Endothelial cell of umbilical vein (primary cell): ENCODE measurements at regions not wholly inside any gene's neighbourhood (a gene's known extent, or its start where the extent isn't known, plus 50 kb on each side); places are given as distances from the start of the nearest gene placed in this dataset.

ENCODE experiments used
- BruUV-seq: library from RNA; stranded (reverse); fragments of 400-500 nt; replicated peaks from 2 replicates; lab custom pipeline; 2021; lab: Mats Ljungman, UMichigan
- CTCF ChIA-PET: fragments of 300-600, 350-600 bp; sonication (Branson Sonifier 250); formaldehyde crosslinking; loops from one replicate; lab custom pipeline; 2021; ENCODE audit warnings: antibody characterized with exemption, inconsistent platforms; lab: Charles Lee
- POLR2A ChIA-PET: fragments of 300-600, 350-600 bp; sonication (Branson Sonifier 250); formaldehyde crosslinking; loops from one replicate; lab custom pipeline; 2021; ENCODE audit warnings: antibody characterized with exemption, inconsistent platforms; lab: Charles Lee
- DNase-seq: peaks from one replicate; pipeline ENCODE4 v3.0.0-alpha.2; 2011; ENCODE audit warnings: low read depth, low spot score
- FAIRE-seq: peaks from 2 replicates; lab custom pipeline; 2011; peaks lifted over from hg19 to GRCh38; lab: Jason Lieb, UNC
- H2AFZ ChIP-seq: 2 replicates; pipeline ENCODE4 v1.6.0; 2012; ENCODE audit warnings: low read depth, low read length, control low read depth, inconsistent platforms
- H3K27ac ChIP-seq: 2 replicates; pipeline ENCODE4 v1.5.1; 2011; ENCODE audit warnings: low read depth, mild to moderate bottlenecking, control low read depth, low read length, moderate library complexity; ENCODE audit not compliant: insufficient read depth
- H3K27me3 ChIP-seq, 2 experiments: 2 replicates each; pipeline versions ENCODE4 v1.6.0 to v1.6.1; 2011; ENCODE audit warnings: low read length in 2 of 2, mixed read lengths in 1 of 2; ENCODE audit not compliant: control insufficient read depth in 2 of 2, insufficient read depth in 2 of 2
- H3K36me3 ChIP-seq, 2 experiments: 2 replicates in 1 of 2; 3 replicates in 1 of 2; pipeline ENCODE4 v1.5.1; 2011; ENCODE audit warnings: low read length in 2 of 2, mild to moderate bottlenecking in 1 of 2, moderate library complexity in 1 of 2; ENCODE audit not compliant: control insufficient read depth in 2 of 2, insufficient read depth in 2 of 2; ENCODE audit errors: extremely low read depth in 1 of 2
- H3K4me1 ChIP-seq: 3 replicates; pipeline ENCODE4 v1.5.1; 2011; ENCODE audit warnings: mild to moderate bottlenecking, low read length; ENCODE audit not compliant: control insufficient read depth, insufficient read depth; ENCODE audit errors: extremely low read depth
- H3K4me2 ChIP-seq: 2 replicates; pipeline ENCODE4 v1.6.1; 2011; ENCODE audit warnings: low read length, control low read depth, mixed read lengths; ENCODE audit not compliant: insufficient read depth
- H3K4me3 ChIP-seq, 3 experiments: fragments of 200-600 bp in 1 of 3; sonication (generic), shearing (Covaris generic) in 1 of 3; replicated peaks in 1 of 3; 2 replicates each; pipeline ENCODE4 v1.5.1; 2011 to 2016; ENCODE audit warnings: control low read depth in 3 of 3, low read length in 3 of 3, mild to moderate bottlenecking in 2 of 3, inconsistent platforms in 1 of 3, low read depth in 1 of 3, moderate library complexity in 1 of 3; ENCODE audit not compliant: insufficient read depth in 1 of 3
- H3K79me2 ChIP-seq: 2 replicates; pipeline ENCODE4 v1.6.0; 2012; ENCODE audit warnings: low read length, inconsistent platforms; ENCODE audit not compliant: control insufficient read depth, insufficient read depth
- H3K9ac ChIP-seq: replicated peaks from 2 replicates; pipeline ENCODE3; 2011; ENCODE audit warnings: low read length, control low read depth; ENCODE audit not compliant: insufficient read depth; ENCODE audit errors: extremely low read depth
- H3K9me1 ChIP-seq: replicated peaks from 3 replicates; pipeline ENCODE4 v1.6.0; 2011; ENCODE audit warnings: mild to moderate bottlenecking, low read length; ENCODE audit not compliant: control insufficient read depth, insufficient read depth; ENCODE audit errors: extremely low read depth
- H3K9me3 ChIP-seq: replicated peaks from 2 replicates; pipeline ENCODE4 v1.5.1; 2012; ENCODE audit warnings: low read length, inconsistent platforms; ENCODE audit not compliant: control insufficient read depth, insufficient read depth
- H4K20me1 ChIP-seq: replicated peaks from 2 replicates; pipeline ENCODE3; 2011; ENCODE audit warnings: mild to moderate bottlenecking, low read length; ENCODE audit not compliant: control insufficient read depth, insufficient read depth; ENCODE audit errors: extremely low read depth
- FOS ChIP-seq: IDR thresholded peaks from 2 replicates; pipeline ENCODE4 v1.6.1; 2011; ENCODE audit warnings: mild to moderate bottlenecking, low read length, moderate library complexity, borderline replicate concordance; ENCODE audit not compliant: insufficient read depth
- GATA2 ChIP-seq: IDR thresholded peaks from 2 replicates; pipeline ENCODE4 v1.7.0; 2011; ENCODE audit warnings: low read depth, mild to moderate bottlenecking, moderate library complexity, mixed read lengths, low read length; ENCODE audit not compliant: insufficient read length, insufficient read depth
- MYC ChIP-seq: IDR thresholded peaks from one replicate; pipeline ENCODE4 v1.6.1; 2011; ENCODE audit warnings: mild to moderate bottlenecking, low read depth, low read length
- POLR2A ChIP-seq: IDR thresholded peaks from 2 replicates; pipeline ENCODE4 v1.6.1; 2012; ENCODE audit warnings: low read depth, mild to moderate bottlenecking, control low read depth, low read length
- POLR2AphosphoS5 ChIP-seq: IDR thresholded peaks from 2 replicates; pipeline ENCODE4 v1.6.1; 2012; ENCODE audit warnings: low read depth, mild to moderate bottlenecking, control low read depth, low read length, moderate library complexity; ENCODE audit not compliant: insufficient read depth
- dilution Hi-C: fragments of 300-500 bp; cut with MboI; formaldehyde crosslinking; loops from one replicate; pipeline ENCODE4 v1.15.0; 2019; ENCODE audit warnings: low sequenced_read_pairs; ENCODE audit not compliant: extremely low pct_ligation_motif_present
- intact Hi-C: fragments of 100-400 bp; cut with micrococcal nuclease; formaldehyde crosslinking; loops from one replicate; pipeline ENCODE4 v1.10.0; 2022
- TF ChIP-seq, protein P1 (sequence below): IDR thresholded peaks from 2 replicates; pipeline ENCODE4 v1.6.1; 2011; ENCODE audit not compliant: insufficient read depth, insufficient read length
- TF ChIP-seq, protein P2 (sequence below), 2 donors: IDR thresholded peaks; 1 replicate in 1 of 2; 2 replicates in 1 of 2; pipeline ENCODE4 v1.5.1; 2011; ENCODE audit warnings: low read length in 2 of 2, mild to moderate bottlenecking in 2 of 2, moderate library complexity in 2 of 2, control low read depth in 1 of 2, inconsistent platforms in 1 of 2, low read depth in 1 of 2; ENCODE audit not compliant: insufficient read depth in 1 of 2; ENCODE audit errors: extremely low read depth in 1 of 2

DNA sequence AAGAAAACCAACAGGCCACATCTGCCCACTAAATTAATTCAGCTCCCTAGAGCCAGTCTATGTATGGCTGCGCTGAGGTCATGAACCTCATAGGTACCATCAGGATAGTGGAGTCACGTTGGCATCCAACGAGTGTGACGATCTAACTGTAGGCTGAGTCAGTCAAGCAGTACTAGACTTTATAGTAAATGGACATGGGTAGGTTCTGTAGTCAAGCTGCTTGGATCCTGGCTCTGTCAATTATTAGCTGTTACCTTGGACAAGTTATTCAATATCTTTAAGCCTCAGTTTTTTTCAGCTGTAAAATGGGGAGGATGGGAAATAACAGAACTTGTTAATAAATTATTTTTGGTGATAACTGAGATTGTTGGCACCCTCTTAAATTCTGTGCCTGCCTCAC is 432.4 kb upstream of the RASGEF1B start:
- Histone ChIP-seq H3K9me3 (no peaks in the 10 kb centered on the region), H3K9ac (no peak overlapping the region), H3K9me1 (no peaks in the 10 kb centered on the region), H3K36me3 (no peaks in the 10 kb centered on the region), H3K79me2 (no peaks in the 10 kb centered on the region), H2AFZ (no peak overlapping the region), H4K20me1 (no peaks in the 10 kb centered on the region), H3K4me2 (no peak overlapping the region), H3K27me3 (no peaks in the 10 kb centered on the region), H3K4me1 (no peaks in the 10 kb centered on the region), H3K4me3 (no peak overlapping the region), H3K27ac (no peak overlapping the region)
- dilution Hi-C loops = no loop called here
- CTCF ChIA-PET = interaction anchor here (1.5 kb wide), 1 partner anchor 10 kb away, joined by 3 read pairs; no protein-coding TSS in a partner anchor
- POLR2A ChIA-PET = no interaction called here
- no TSS peak for BruUV-seq
- no peak for DNase-seq
- TF ChIP-seq MYC (no peak), POLR2AphosphoS5 (no peak), POLR2A (no peak), GATA2 (no peak), FOS (no peak)
- TF ChIP-seq, protein P1, sequence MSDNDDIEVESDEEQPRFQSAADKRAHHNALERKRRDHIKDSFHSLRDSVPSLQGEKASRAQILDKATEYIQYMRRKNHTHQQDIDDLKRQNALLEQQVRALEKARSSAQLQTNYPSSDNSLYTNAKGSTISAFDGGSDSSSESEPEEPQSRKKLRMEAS = no peak
- TF ChIP-seq, protein P2, sequence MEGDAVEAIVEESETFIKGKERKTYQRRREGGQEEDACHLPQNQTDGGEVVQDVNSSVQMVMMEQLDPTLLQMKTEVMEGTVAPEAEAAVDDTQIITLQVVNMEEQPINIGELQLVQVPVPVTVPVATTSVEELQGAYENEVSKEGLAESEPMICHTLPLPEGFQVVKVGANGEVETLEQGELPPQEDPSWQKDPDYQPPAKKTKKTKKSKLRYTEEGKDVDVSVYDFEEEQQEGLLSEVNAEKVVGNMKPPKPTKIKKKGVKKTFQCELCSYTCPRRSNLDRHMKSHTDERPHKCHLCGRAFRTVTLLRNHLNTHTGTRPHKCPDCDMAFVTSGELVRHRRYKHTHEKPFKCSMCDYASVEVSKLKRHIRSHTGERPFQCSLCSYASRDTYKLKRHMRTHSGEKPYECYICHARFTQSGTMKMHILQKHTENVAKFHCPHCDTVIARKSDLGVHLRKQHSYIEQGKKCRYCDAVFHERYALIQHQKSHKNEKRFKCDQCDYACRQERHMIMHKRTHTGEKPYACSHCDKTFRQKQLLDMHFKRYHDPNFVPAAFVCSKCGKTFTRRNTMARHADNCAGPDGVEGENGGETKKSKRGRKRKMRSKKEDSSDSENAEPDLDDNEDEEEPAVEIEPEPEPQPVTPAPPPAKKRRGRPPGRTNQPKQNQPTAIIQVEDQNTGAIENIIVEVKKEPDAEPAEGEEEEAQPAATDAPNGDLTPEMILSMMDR (IDR thresholded peaks at IDR 0.05; ENCODE audit: extremely low read depth in 1 of 2, insufficient read depth in 1 of 2, low read depth in 1 of 2, low read length in 2 of 2) = no peak
- intact Hi-C loops = no loop called here
- FAIRE-seq = no peak
